H9 (cell line): ENCODE measurements at regions not wholly inside any gene's neighbourhood (a gene's known extent, or its start where the extent isn't known, plus 50 kb on each side); places are given as distances from the start of the nearest gene placed in this dataset.

Source experiments
- DNase-seq: peaks from one replicate; pipeline ENCODE4 v3.0.0-alpha.2; 2017
- H2AFZ ChIP-seq: one replicate; pipeline ENCODE4 v1.6.1; 2013; ENCODE audit warnings: mild to moderate bottlenecking, low read length, control low read depth, moderate library complexity
- H2AK5ac ChIP-seq: 2 replicates; pipeline ENCODE4 v1.6.1; 2013; ENCODE audit warnings: low read length, control low read depth, mixed read lengths; ENCODE audit not compliant: insufficient read length
- H2BK120ac ChIP-seq: one replicate; pipeline ENCODE4 v1.6.1; 2013; ENCODE audit warnings: low read depth, mild to moderate bottlenecking, low read length, control low read depth, inconsistent platforms; ENCODE audit not compliant: poor library complexity, severe bottlenecking
- H2BK12ac ChIP-seq: 2 replicates; pipeline ENCODE4 v1.6.1; 2013; ENCODE audit warnings: low read length, control low read depth, mixed read lengths, low read depth; ENCODE audit not compliant: insufficient read length
- H2BK15ac ChIP-seq: 2 replicates; pipeline ENCODE4 v1.6.1; 2013; ENCODE audit warnings: low read depth, low read length, control low read depth
- H2BK20ac ChIP-seq: one replicate; pipeline ENCODE4 v1.6.1; 2013; ENCODE audit warnings: low read depth, mild to moderate bottlenecking, low read length, control low read depth, inconsistent platforms; ENCODE audit not compliant: poor library complexity, severe bottlenecking
- H2BK5ac ChIP-seq: 2 replicates; pipeline ENCODE4 v1.6.1; 2013; ENCODE audit warnings: low read length, control low read depth, mixed read lengths; ENCODE audit not compliant: insufficient read length
- H3K14ac ChIP-seq: 2 replicates; pipeline ENCODE4 v1.6.1; 2013; ENCODE audit warnings: low read length, control low read depth; ENCODE audit not compliant: insufficient read depth
- H3K18ac ChIP-seq: 2 replicates; pipeline ENCODE4 v1.6.1; 2013; ENCODE audit warnings: low read depth, mild to moderate bottlenecking, mixed read lengths, low read length, control low read depth; ENCODE audit not compliant: insufficient read length
- H3K23ac ChIP-seq: 2 replicates; pipeline ENCODE4 v1.6.1; 2013; ENCODE audit warnings: low read length, control low read depth, mixed read lengths, low read depth; ENCODE audit not compliant: insufficient read length
- H3K23me2 ChIP-seq: 2 replicates; pipeline ENCODE4 v1.6.1; 2013; ENCODE audit warnings: low read depth, mild to moderate bottlenecking, mixed read lengths, low read length, control low read depth; ENCODE audit not compliant: insufficient read length, poor library complexity, severe bottlenecking
- H3K27ac ChIP-seq: 2 replicates; pipeline ENCODE4 v1.5.1; 2013; ENCODE audit warnings: low read length, control low read depth, mixed read lengths, low read depth; ENCODE audit not compliant: insufficient read length
- H3K27me3 ChIP-seq: 2 replicates; pipeline ENCODE4 v1.6.1; 2013; ENCODE audit warnings: low read length, control low read depth, inconsistent platforms; ENCODE audit not compliant: insufficient read depth
- H3K4ac ChIP-seq: 2 replicates; pipeline ENCODE4 v1.6.1; 2013; ENCODE audit warnings: low read depth, mild to moderate bottlenecking, control low read depth, inconsistent platforms, low read length, moderate library complexity
- H3K4me1 ChIP-seq: 2 replicates; pipeline ENCODE4 v1.6.1; 2013; ENCODE audit warnings: low read length, control low read depth, inconsistent platforms; ENCODE audit not compliant: insufficient read depth
- H3K4me2 ChIP-seq: 2 replicates; pipeline ENCODE4 v1.6.1; 2013; ENCODE audit warnings: low read length, control low read depth, mixed read lengths; ENCODE audit not compliant: insufficient read length, insufficient read depth
- H3K56ac ChIP-seq: 2 replicates; pipeline ENCODE4 v1.6.1; 2013; ENCODE audit warnings: low read depth, mild to moderate bottlenecking, mixed read lengths, low read length, control low read depth; ENCODE audit not compliant: insufficient read length
- H3K79me1 ChIP-seq: 2 replicates; pipeline ENCODE4 v1.6.1; 2013; ENCODE audit warnings: low read depth, mild to moderate bottlenecking, moderate library complexity, low read length, control low read depth, inconsistent platforms; ENCODE audit not compliant: insufficient read depth, poor library complexity, severe bottlenecking
- H3K79me2 ChIP-seq: 2 replicates; pipeline ENCODE4 v1.6.1; 2013; ENCODE audit warnings: low read length, control low read depth, inconsistent platforms; ENCODE audit not compliant: insufficient read depth
- H3K9ac ChIP-seq: 2 replicates; pipeline ENCODE4 v1.6.1; 2013; ENCODE audit warnings: low read length, control low read depth, mixed read lengths; ENCODE audit not compliant: insufficient read length; ENCODE audit errors: extremely low read depth
- H3K9me3 ChIP-seq: one replicate; pipeline ENCODE4 v1.6.1; 2013; ENCODE audit warnings: low read depth, low read length, inconsistent platforms; ENCODE audit not compliant: control insufficient read depth
- H3T11ph ChIP-seq: one replicate; pipeline ENCODE4 v1.6.1; 2013; ENCODE audit warnings: mild to moderate bottlenecking, low read length, control low read depth, inconsistent platforms
- H4K20me1 ChIP-seq: one replicate; pipeline ENCODE4 v1.6.1; 2013; ENCODE audit not compliant: control insufficient read depth, insufficient read length, insufficient read depth
- H4K5ac ChIP-seq: 2 replicates; pipeline ENCODE4 v1.6.1; 2013; ENCODE audit warnings: low read depth, mild to moderate bottlenecking, mixed read lengths, low read length, control low read depth; ENCODE audit not compliant: insufficient read length
- H4K8ac ChIP-seq: replicated peaks from 2 replicates; pipeline ENCODE4 v1.6.1; 2013; ENCODE audit warnings: low read length, control low read depth, mixed read lengths, low read depth; ENCODE audit not compliant: insufficient read length
- H4K91ac ChIP-seq: 2 replicates; pipeline ENCODE4 v1.6.1; 2013; ENCODE audit warnings: low read depth, mild to moderate bottlenecking, moderate library complexity, mixed read lengths, low read length, control low read depth; ENCODE audit not compliant: insufficient read length
- H3K27ac Mint-ChIP-seq, 3 experiments: 2 replicates in 2 of 3; 3 replicates in 1 of 3; pipeline ENCODE4 v1.8.0; 2020 to 2021; ENCODE audit warnings: mixed read lengths in 3 of 3, mild to moderate bottlenecking in 1 of 3, moderate library complexity in 1 of 3
- H3K27me3 Mint-ChIP-seq: 2 replicates; pipeline ENCODE4 v1.8.0; 2021; ENCODE audit warnings: low read depth, mild to moderate bottlenecking, moderate library complexity, mixed read lengths
- H3K36me3 Mint-ChIP-seq, 3 experiments: 2 replicates in 2 of 3; 3 replicates in 1 of 3; pipeline ENCODE4 v1.8.0; 2020 to 2021; ENCODE audit warnings: low read depth in 3 of 3, mixed read lengths in 3 of 3; ENCODE audit not compliant: insufficient read depth in 1 of 3
- H3K4me1 Mint-ChIP-seq, 2 experiments: 2 replicates each; pipeline ENCODE4 v1.8.0; 2020; ENCODE audit warnings: mixed read lengths in 2 of 2
- H3K4me3 Mint-ChIP-seq, 2 experiments: 2 replicates in 1 of 2; 3 replicates in 1 of 2; pipeline ENCODE4 v1.8.0; 2020 to 2021; ENCODE audit warnings: mild to moderate bottlenecking in 2 of 2, mixed read lengths in 2 of 2, moderate library complexity in 1 of 2
- H3K9me3 Mint-ChIP-seq, 2 experiments: 2 replicates in 1 of 2; 3 replicates in 1 of 2; pipeline ENCODE4 v1.8.0; 2020; ENCODE audit warnings: mild to moderate bottlenecking in 2 of 2, mixed read lengths in 2 of 2, moderate library complexity in 1 of 2
- CTCF ChIP-seq: fragments of 200-600 bp; sonication (generic); conservative IDR thresholded peaks from 3 replicates; pipeline ENCODE4 v1.8.0; 2021; ENCODE audit warnings: antibody characterized with exemption, mild to moderate bottlenecking
- WGBS: extraction: QIAGEN DNeasy Blood & Tissue Kit; methylation state at CpG from one replicate; pipeline ENCODE4 v1.1.7; 2013; ENCODE audit warnings: missing lambda C conversion rate, low lambda C conversion rate, mixed read lengths; ENCODE audit not compliant: insufficient read length; ENCODE audit errors: extremely low coverage; 5-methylcytosine and 5-hydroxymethylcytosine counted together

- H3K23ac ChIP-seq, result no peak overlapping the region
- H2BK5ac ChIP-seq, result no peak overlapping the region
- no peak overlapping the region for H3K18ac ChIP-seq
- no peaks in the 10 kb centered on the region for H4K20me1 ChIP-seq
- Mint-ChIP-seq H3K36me3 (peaks cover 0 to 9% (median 7%) of the 10 kb centered on the region in 3 experiments; a peak in 2 of 7 replicates), H3K27me3 (no peaks in the 10 kb centered on the region), H3K4me3 (no peak overlapping the region), H3K9me3 (peaks cover 4% of the 10 kb centered on the region in 2 experiments; a peak in 4 of 5 replicates), H3K27ac (no peak overlapping the region), H3K4me1 (peaks cover 10 to 14% of the 10 kb centered on the region in 2 experiments)
- H3K9me3 ChIP-seq, result no peaks in the 10 kb centered on the region
- no peak overlapping the region for H3K4ac ChIP-seq
- H4K5ac ChIP-seq, result no peak overlapping the region
- no peak for TF ChIP-seq CTCF
- H3K27ac ChIP-seq, result no peak overlapping the region
- no peaks in the 10 kb centered on the region for H3K4me1 ChIP-seq
- no peak overlapping the region for H3K4me2 ChIP-seq
- no peak overlapping the region for H3K9ac ChIP-seq
- H2BK12ac ChIP-seq, result no peak overlapping the region
- H2BK120ac ChIP-seq, result no peak overlapping the region
- no peak overlapping the region for H3K14ac ChIP-seq
- no peak overlapping the region for H2AK5ac ChIP-seq
- H2BK20ac ChIP-seq, result no peak overlapping the region
- no CpG with 5 or more reads among the region's 2 CpGs for WGBS
- H3T11ph ChIP-seq, result no peak overlapping the region
- no peak overlapping the region for H4K91ac ChIP-seq
- no peak overlapping the region for H2AFZ ChIP-seq
- H3K56ac ChIP-seq, result no peak overlapping the region
- H3K79me1 ChIP-seq, result no peaks in the 10 kb centered on the region
- DNase-seq, result no peak
- H2BK15ac ChIP-seq, result no peak overlapping the region
- no peak overlapping the region for H4K8ac ChIP-seq
- H3K23me2 ChIP-seq, result no peaks in the 10 kb centered on the region
- H3K27me3 ChIP-seq, result no peaks in the 10 kb centered on the region
- no peaks in the 10 kb centered on the region for H3K79me2 ChIP-seq
Measured at GRCh38 chr4:125517831-125518230, 203.1 kb downstream of the FAT4 start.
